Liver (tissue), 8 donors: ENCODE measurements at regions not wholly inside any gene's neighbourhood (a gene's known extent, or its start where the extent isn't known, plus 50 kb on each side); places are given as distances from the start of the nearest gene placed in this dataset.

Experiments
- DNase-seq: peaks from one replicate; pipeline ENCODE4 v3.0.0-alpha.2; 2017; ENCODE audit warnings: low spot score
- H3K27ac ChIP-seq, 2 donors: one replicate each; pipeline ENCODE4 v1.7.0; 2013; ENCODE audit warnings: inconsistent platforms in 2 of 2, low read length in 2 of 2, control low read depth in 1 of 2, low read depth in 1 of 2, mild to moderate bottlenecking in 1 of 2
- H3K27me3 ChIP-seq, 4 donors: one replicate each; pipeline versions ENCODE4 v1.6.1 to v1.7.0; 2013; ENCODE audit warnings: low read length in 3 of 4, inconsistent platforms in 1 of 4, mild to moderate bottlenecking in 1 of 4, moderate library complexity in 1 of 4; ENCODE audit not compliant: control insufficient read depth in 4 of 4, insufficient read depth in 4 of 4
- H3K36me3 ChIP-seq, 4 donors: one replicate each; pipeline versions ENCODE4 v1.6.1 to v1.7.0; 2013; ENCODE audit warnings: low read length in 3 of 4, mild to moderate bottlenecking in 3 of 4, low read depth in 1 of 4, moderate library complexity in 1 of 4; ENCODE audit not compliant: control insufficient read depth in 4 of 4, insufficient read depth in 3 of 4
- H3K4me1 ChIP-seq, 4 donors: one replicate each; pipeline versions ENCODE4 v1.6.1 to v1.7.0; 2013; ENCODE audit warnings: low read length in 3 of 4, mild to moderate bottlenecking in 3 of 4, moderate library complexity in 1 of 4; ENCODE audit not compliant: control insufficient read depth in 4 of 4, insufficient read depth in 4 of 4
- H3K4me3 ChIP-seq, 3 donors: one replicate each; pipeline versions ENCODE4 v1.6.1 to v1.7.0; 2013; ENCODE audit warnings: low read length in 3 of 3, control low read depth in 1 of 3, low read depth in 1 of 3, mild to moderate bottlenecking in 1 of 3
- H3K9ac ChIP-seq, 2 donors: one replicate each; pipeline ENCODE4 v1.7.0; 2013; ENCODE audit warnings: low read length in 2 of 2, mild to moderate bottlenecking in 2 of 2, moderate library complexity in 2 of 2, control low read depth in 1 of 2, low read depth in 1 of 2
- H3K9me3 ChIP-seq, 4 donors: one replicate each; pipeline versions ENCODE4 v1.6.1 to v1.7.0; 2013; ENCODE audit warnings: low read length in 3 of 4; ENCODE audit not compliant: control insufficient read depth in 4 of 4
- ATF3 ChIP-seq: IDR thresholded peaks from 2 replicates; pipeline ENCODE4 v1.6.1; 2016; ENCODE audit warnings: antibody characterized with exemption
- CTCF ChIP-seq: fragments of 150-350 bp; IDR thresholded peaks from 2 replicates; pipeline ENCODE4 v1.5.1; 2017; ENCODE audit warnings: improper control_type of control experiment, low read depth, low read length; ENCODE audit not compliant: missing input control
- EGR1 ChIP-seq, 2 donors: IDR thresholded peaks; 2 replicates each; pipeline ENCODE4 v1.6.1; 2016 to 2018; ENCODE audit warnings: antibody characterized with exemption in 2 of 2, low read depth in 2 of 2
- FOXA1 ChIP-seq: IDR thresholded peaks from 2 replicates; pipeline ENCODE4 v1.6.1; 2016; ENCODE audit warnings: antibody characterized with exemption
- FOXA2 ChIP-seq: IDR thresholded peaks from 2 replicates; pipeline ENCODE4 v1.6.1; 2016; ENCODE audit warnings: antibody characterized with exemption
- GABPA ChIP-seq, 2 donors: IDR thresholded peaks in 1 of 2; conservative IDR thresholded peaks in 1 of 2; 2 replicates each; pipeline ENCODE4 v1.6.1; 2016; ENCODE audit warnings: antibody characterized with exemption in 2 of 2, mild to moderate bottlenecking in 1 of 2, moderate library complexity in 1 of 2
- HNF4A ChIP-seq, 2 donors: conservative IDR thresholded peaks; 2 replicates each; pipeline ENCODE4 v1.6.1; 2016; ENCODE audit warnings: antibody characterized with exemption in 2 of 2, mild to moderate bottlenecking in 2 of 2
- HNF4G ChIP-seq: IDR thresholded peaks from 2 replicates; pipeline ENCODE4 v1.6.1; 2016; ENCODE audit warnings: antibody characterized with exemption
- JUND ChIP-seq, 2 donors: IDR thresholded peaks; 2 replicates each; pipeline ENCODE4 v1.6.1; 2016; ENCODE audit warnings: antibody characterized with exemption in 2 of 2
- NR2F2 ChIP-seq: IDR thresholded peaks from 2 replicates; pipeline ENCODE4 v1.6.1; 2016; ENCODE audit warnings: antibody characterized with exemption
- RAD21 ChIP-seq, 2 donors: IDR thresholded peaks; 2 replicates each; pipeline ENCODE4 v1.6.1; 2016; ENCODE audit warnings: antibody characterized with exemption in 2 of 2, mild to moderate bottlenecking in 2 of 2
- REST ChIP-seq: IDR thresholded peaks from 2 replicates; pipeline ENCODE4 v1.6.1; 2016; ENCODE audit warnings: antibody characterized with exemption, mild to moderate bottlenecking
- RXRA ChIP-seq, 2 donors: IDR thresholded peaks; 2 replicates each; pipeline ENCODE4 v1.6.1; 2017 to 2018; ENCODE audit warnings: antibody characterized with exemption in 2 of 2, mild to moderate bottlenecking in 1 of 2
- SP1 ChIP-seq: IDR thresholded peaks from 2 replicates; pipeline ENCODE4 v1.6.1; 2018; ENCODE audit warnings: antibody characterized with exemption, mild to moderate bottlenecking
- TAF1 ChIP-seq: conservative IDR thresholded peaks from 2 replicates; pipeline ENCODE4 v1.6.1; 2016; ENCODE audit warnings: antibody characterized with exemption, mild to moderate bottlenecking
- YY1 ChIP-seq: IDR thresholded peaks from 2 replicates; pipeline ENCODE4 v1.6.1; 2016; ENCODE audit warnings: antibody characterized with exemption, mild to moderate bottlenecking
- ZBTB33 ChIP-seq: IDR thresholded peaks from 2 replicates; pipeline ENCODE4 v1.6.1; 2016; ENCODE audit warnings: antibody characterized with exemption
- WGBS: extraction: QIAGEN DNeasy Blood & Tissue Kit; methylation state at CpG from one replicate; pipeline ENCODE4 v1.1.7; 2013; 5-methylcytosine and 5-hydroxymethylcytosine counted together
- TF ChIP-seq, protein P1 (sequence below): IDR thresholded peaks from 2 replicates; pipeline ENCODE4 v1.6.1; 2016; ENCODE audit warnings: antibody characterized with exemption
- donor health status: healthy.
- donor health status: healthy.
- donor health status: healthy.
- donor health status: healthy.
- donor health status: healthy.

GRCh38 chr5:73330613-73331012 is 118.0 kb downstream of the FOXD1 start:
- DNase-seq = no peak
- 41% methylated on average over 1 of the region's 1 CpG for WGBS
- no peaks in the 10 kb centered on the region for H3K4me1 ChIP-seq
- H3K9me3 ChIP-seq = peaks cover 0 to 17% (median 2%) of the 10 kb centered on the region in 4 donors
- H3K27me3 ChIP-seq = no peaks in the 10 kb centered on the region
- TF ChIP-seq, protein P1, sequence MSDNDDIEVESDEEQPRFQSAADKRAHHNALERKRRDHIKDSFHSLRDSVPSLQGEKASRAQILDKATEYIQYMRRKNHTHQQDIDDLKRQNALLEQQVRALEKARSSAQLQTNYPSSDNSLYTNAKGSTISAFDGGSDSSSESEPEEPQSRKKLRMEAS = no peak
- no peak overlapping the region for H3K9ac ChIP-seq
- no peak overlapping the region for H3K4me3 ChIP-seq
- no peak overlapping the region for H3K27ac ChIP-seq
- H3K36me3 ChIP-seq = no peaks in the 10 kb centered on the region

DNA sequence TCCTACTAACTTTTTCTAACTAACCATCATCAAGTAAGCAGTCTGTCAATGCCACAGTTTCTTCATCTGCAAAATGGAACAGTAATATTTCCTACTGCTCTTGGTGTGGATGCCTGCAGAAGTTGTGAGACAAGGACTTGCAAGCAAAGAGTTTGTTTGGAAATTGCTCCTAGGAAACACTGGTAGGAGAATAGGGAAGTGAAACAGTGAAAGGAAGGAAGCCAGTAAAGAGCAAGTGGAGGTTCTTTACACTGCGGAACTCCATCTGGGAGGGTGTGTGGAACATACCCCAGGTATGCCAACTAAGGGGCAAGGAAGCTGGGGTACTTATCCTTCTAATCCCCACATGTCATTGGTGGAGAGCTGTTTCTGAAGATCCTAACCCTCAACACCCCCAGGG is 119.9 kb downstream of the FOXD1 start:
- no peaks in the 10 kb centered on the region for H3K4me1 ChIP-seq

More for the DNA sequence above, 119.9 kb downstream of the FOXD1 start:
- no peaks in the 10 kb centered on the region for H3K27me3 ChIP-seq
- no peak overlapping the region for H3K9ac ChIP-seq
- H3K27ac ChIP-seq = no peak overlapping the region
- no peak for DNase-seq
- no peaks in the 10 kb centered on the region for H3K36me3 ChIP-seq
- WGBS = 85% methylated on average over 1 of the region's 1 CpG
- peaks cover 0 to 17% (median 2%) of the 10 kb centered on the region in 4 donors for H3K9me3 ChIP-seq
- TF ChIP-seq FOXA2 (no peak), ZBTB33 (no peak), REST (no peak), GABPA (IDR thresholded peaks at IDR 0.05 in 1 of 2, conservative IDR thresholded peaks at IDR 0.05 in 1 of 2) (no peak), RAD21 (IDR thresholded peaks at IDR 0.05) (no peak), ATF3 (no peak), CTCF (no peak), HNF4A (conservative IDR thresholded peaks at IDR 0.05) (no peak), JUND (IDR thresholded peaks at IDR 0.05) (no peak), NR2F2 (no peak), SP1 (no peak), FOXA1 (no peak), HNF4G (no peak), YY1 (no peak), EGR1 (IDR thresholded peaks at IDR 0.05; ENCODE audit: low read depth in 2 of 2) (no peak), RXRA (IDR thresholded peaks at IDR 0.05) (no peak), TAF1 (no peak)
- TF ChIP-seq, protein P1 = no peak
- no peak overlapping the region for H3K4me3 ChIP-seq
